ENCODE measurements at regions not wholly inside any gene's neighbourhood (a gene's known extent, or its start where the extent isn't known, plus 50 kb on each side); places are given as distances from the start of the nearest gene placed in this dataset.

DNA sequence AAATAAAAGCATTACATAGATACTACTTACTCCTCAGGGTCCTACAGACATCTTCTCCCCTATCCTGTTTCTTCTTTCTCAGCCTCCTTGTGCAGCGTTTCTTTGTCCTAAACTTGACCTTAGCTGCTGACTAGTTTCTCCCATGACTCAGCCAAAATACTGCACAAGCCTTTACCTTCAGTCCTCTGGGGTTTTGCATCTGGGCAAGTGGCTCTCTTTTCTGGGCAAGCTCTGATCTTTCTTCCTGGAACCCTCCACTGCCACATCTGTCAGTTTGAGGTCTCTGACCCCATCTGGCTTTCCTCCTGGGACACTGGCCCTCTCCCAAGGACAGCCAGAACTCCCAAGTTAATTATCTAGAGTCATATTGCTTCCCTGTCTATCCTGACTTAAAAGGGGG lies 838.4 kb downstream of the DHX35 start (continued):
- TF ChIP-seq, protein P1, sequence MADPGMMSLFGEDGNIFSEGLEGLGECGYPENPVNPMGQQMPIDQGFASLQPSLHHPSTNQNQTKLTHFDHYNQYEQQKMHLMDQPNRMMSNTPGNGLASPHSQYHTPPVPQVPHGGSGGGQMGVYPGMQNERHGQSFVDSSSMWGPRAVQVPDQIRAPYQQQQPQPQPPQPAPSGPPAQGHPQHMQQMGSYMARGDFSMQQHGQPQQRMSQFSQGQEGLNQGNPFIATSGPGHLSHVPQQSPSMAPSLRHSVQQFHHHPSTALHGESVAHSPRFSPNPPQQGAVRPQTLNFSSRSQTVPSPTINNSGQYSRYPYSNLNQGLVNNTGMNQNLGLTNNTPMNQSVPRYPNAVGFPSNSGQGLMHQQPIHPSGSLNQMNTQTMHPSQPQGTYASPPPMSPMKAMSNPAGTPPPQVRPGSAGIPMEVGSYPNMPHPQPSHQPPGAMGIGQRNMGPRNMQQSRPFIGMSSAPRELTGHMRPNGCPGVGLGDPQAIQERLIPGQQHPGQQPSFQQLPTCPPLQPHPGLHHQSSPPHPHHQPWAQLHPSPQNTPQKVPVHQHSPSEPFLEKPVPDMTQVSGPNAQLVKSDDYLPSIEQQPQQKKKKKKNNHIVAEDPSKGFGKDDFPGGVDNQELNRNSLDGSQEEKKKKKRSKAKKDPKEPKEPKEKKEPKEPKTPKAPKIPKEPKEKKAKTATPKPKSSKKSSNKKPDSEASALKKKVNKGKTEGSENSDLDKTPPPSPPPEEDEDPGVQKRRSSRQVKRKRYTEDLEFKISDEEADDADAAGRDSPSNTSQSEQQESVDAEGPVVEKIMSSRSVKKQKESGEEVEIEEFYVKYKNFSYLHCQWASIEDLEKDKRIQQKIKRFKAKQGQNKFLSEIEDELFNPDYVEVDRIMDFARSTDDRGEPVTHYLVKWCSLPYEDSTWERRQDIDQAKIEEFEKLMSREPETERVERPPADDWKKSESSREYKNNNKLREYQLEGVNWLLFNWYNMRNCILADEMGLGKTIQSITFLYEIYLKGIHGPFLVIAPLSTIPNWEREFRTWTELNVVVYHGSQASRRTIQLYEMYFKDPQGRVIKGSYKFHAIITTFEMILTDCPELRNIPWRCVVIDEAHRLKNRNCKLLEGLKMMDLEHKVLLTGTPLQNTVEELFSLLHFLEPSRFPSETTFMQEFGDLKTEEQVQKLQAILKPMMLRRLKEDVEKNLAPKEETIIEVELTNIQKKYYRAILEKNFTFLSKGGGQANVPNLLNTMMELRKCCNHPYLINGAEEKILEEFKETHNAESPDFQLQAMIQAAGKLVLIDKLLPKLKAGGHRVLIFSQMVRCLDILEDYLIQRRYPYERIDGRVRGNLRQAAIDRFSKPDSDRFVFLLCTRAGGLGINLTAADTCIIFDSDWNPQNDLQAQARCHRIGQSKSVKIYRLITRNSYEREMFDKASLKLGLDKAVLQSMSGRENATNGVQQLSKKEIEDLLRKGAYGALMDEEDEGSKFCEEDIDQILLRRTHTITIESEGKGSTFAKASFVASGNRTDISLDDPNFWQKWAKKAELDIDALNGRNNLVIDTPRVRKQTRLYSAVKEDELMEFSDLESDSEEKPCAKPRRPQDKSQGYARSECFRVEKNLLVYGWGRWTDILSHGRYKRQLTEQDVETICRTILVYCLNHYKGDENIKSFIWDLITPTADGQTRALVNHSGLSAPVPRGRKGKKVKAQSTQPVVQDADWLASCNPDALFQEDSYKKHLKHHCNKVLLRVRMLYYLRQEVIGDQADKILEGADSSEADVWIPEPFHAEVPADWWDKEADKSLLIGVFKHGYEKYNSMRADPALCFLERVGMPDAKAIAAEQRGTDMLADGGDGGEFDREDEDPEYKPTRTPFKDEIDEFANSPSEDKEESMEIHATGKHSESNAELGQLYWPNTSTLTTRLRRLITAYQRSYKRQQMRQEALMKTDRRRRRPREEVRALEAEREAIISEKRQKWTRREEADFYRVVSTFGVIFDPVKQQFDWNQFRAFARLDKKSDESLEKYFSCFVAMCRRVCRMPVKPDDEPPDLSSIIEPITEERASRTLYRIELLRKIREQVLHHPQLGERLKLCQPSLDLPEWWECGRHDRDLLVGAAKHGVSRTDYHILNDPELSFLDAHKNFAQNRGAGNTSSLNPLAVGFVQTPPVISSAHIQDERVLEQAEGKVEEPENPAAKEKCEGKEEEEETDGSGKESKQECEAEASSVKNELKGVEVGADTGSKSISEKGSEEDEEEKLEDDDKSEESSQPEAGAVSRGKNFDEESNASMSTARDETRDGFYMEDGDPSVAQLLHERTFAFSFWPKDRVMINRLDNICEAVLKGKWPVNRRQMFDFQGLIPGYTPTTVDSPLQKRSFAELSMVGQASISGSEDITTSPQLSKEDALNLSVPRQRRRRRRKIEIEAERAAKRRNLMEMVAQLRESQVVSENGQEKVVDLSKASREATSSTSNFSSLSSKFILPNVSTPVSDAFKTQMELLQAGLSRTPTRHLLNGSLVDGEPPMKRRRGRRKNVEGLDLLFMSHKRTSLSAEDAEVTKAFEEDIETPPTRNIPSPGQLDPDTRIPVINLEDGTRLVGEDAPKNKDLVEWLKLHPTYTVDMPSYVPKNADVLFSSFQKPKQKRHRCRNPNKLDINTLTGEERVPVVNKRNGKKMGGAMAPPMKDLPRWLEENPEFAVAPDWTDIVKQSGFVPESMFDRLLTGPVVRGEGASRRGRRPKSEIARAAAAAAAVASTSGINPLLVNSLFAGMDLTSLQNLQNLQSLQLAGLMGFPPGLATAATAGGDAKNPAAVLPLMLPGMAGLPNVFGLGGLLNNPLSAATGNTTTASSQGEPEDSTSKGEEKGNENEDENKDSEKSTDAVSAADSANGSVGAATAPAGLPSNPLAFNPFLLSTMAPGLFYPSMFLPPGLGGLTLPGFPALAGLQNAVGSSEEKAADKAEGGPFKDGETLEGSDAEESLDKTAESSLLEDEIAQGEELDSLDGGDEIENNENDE (IDR thresholded peaks at IDR 0.05; ENCODE audit: insufficient replicate concordance, low read length), result no peak
